ENCODE measurements at regions not wholly inside any gene's neighbourhood (a gene's known extent, or its start where the extent isn't known, plus 50 kb on each side); places are given as distances from the start of the nearest gene placed in this dataset.

GRCh38 chr6:51387907-51388306 lies 569.2 kb downstream of the TFAP2B start:
- TF ChIP-seq POLR2A (IDR thresholded peaks at IDR 0.05; ENCODE audit: low read length) (no peak), GATA1 (IDR thresholded peaks at IDR 0.05; ENCODE audit: low read depth, low read length) (no peak)

Measured in erythroblast (primary cell).